GM19438 (cell line): ENCODE measurements at regions not wholly inside any gene's neighbourhood (a gene's known extent, or its start where the extent isn't known, plus 50 kb on each side); places are given as distances from the start of the nearest gene placed in this dataset.

Experiments
- ATAC-seq: cut with Tn5 transposase; IDR thresholded peaks from one replicate; pipeline ENCODE4 v1.9.1; 2021; ENCODE audit warnings: low read depth; ENCODE audit not compliant: unreplicated experiment

GRCh38 chr9:14522627-14523379 is 170.4 kb downstream of the ZDHHC21 start:
- no peak for ATAC-seq

- no peak for ATAC-seq
These were observed 172.9 kb downstream of the ZDHHC21 start for GRCh38 chr9:14520341-14520740.

- no peak for ATAC-seq
These were observed 175.9 kb downstream of the ZDHHC21 start for GRCh38 chr9:14517154-14517906.

GRCh38 chr9:14516656-14517055 is 176.6 kb downstream of the ZDHHC21 start:
- no peak for ATAC-seq

- no peak for ATAC-seq
These were observed 177.5 kb downstream of the ZDHHC21 start for GRCh38 chr9:14515571-14516198.

GRCh38 chr9:14515049-14515448 is 178.2 kb downstream of the ZDHHC21 start:
- no peak for ATAC-seq

GRCh38 chr9:14512942-14513341 is 180.3 kb downstream of the ZDHHC21 start:
- no peak for ATAC-seq

GRCh38 chr9:14511452-14511851 is 181.8 kb downstream of the ZDHHC21 start:
- no peak for ATAC-seq

GRCh38 chr9:14508884-14509283 is 184.3 kb downstream of the ZDHHC21 start:
- no peak for ATAC-seq

GRCh38 chr9:14501366-14501765 is 187.4 kb upstream of the NFIB start:
- no peak for ATAC-seq

GRCh38 chr9:14500705-14501104 is 186.8 kb upstream of the NFIB start:
- no peak for ATAC-seq

GRCh38 chr9:14499976-14500375 is 186.0 kb upstream of the NFIB start:
- ATAC-seq: no peak

- ATAC-seq: no peak
These were observed 184.9 kb upstream of the NFIB start for GRCh38 chr9:14498824-14499223.

- ATAC-seq: no peak
These were observed 183.5 kb upstream of the NFIB start for GRCh38 chr9:14497476-14497875.

- ATAC-seq: no peak
These were observed 174.7 kb upstream of the NFIB start for GRCh38 chr9:14488421-14489190.

- ATAC-seq: no peak
These were observed 173.7 kb upstream of the NFIB start for GRCh38 chr9:14487547-14488185.

GRCh38 chr9:14485366-14485765 is 171.4 kb upstream of the NFIB start:
- no peak for ATAC-seq

- no peak for ATAC-seq
These were observed 168.9 kb upstream of the NFIB start for GRCh38 chr9:14482856-14483255.

GRCh38 chr9:14480526-14480925 is 166.6 kb upstream of the NFIB start:
- no peak for ATAC-seq

GRCh38 chr9:14479163-14479560 is 165.2 kb upstream of the NFIB start:
- no peak for ATAC-seq
